ENCODE measurements at regions not wholly inside any gene's neighbourhood (a gene's known extent, or its start where the extent isn't known, plus 50 kb on each side); places are given as distances from the start of the nearest gene placed in this dataset.

DNA sequence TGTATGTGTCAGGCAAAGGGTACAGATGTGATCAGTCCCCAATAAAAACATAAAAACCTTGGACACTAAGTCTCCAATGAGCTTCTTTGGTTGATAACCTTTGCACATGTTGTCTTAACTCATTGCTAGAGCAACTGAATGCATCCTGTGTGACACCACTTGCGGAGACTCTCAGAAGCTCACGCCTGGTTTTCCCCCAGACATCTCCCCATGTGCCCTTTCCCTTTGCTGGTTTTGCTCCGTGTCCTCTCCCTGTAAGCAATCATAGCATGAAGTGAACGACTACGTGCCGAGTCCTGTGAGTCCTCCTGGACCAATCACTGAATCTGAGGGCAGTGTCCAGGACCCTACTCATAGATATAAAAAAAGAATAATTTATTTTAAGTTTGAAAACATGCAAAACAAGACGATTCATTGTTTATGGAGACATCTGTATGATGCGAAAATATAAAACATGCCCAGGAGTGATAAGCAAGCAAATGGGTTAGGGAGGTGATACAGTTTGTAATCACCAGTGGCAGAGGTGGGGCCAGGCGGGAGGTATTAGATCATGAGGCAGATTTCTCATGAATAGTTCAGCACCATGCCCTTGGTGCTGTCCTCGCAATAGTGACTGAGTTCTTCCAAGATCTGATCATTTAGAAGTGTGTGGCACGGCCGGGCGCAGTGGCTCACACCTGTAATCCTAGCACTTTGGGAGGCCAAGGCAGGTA, 115.5 kb downstream of the MED10 start:
- H3K4me1 Mint-ChIP-seq: no peaks in the 10 kb centered on the region
- peaks cover 27% of the 10 kb centered on the region for H3K27me3 Mint-ChIP-seq (ENCODE audit: low read depth)
- H3K27ac Mint-ChIP-seq: no peak overlapping the region
- TF ChIP-seq, protein P1, sequence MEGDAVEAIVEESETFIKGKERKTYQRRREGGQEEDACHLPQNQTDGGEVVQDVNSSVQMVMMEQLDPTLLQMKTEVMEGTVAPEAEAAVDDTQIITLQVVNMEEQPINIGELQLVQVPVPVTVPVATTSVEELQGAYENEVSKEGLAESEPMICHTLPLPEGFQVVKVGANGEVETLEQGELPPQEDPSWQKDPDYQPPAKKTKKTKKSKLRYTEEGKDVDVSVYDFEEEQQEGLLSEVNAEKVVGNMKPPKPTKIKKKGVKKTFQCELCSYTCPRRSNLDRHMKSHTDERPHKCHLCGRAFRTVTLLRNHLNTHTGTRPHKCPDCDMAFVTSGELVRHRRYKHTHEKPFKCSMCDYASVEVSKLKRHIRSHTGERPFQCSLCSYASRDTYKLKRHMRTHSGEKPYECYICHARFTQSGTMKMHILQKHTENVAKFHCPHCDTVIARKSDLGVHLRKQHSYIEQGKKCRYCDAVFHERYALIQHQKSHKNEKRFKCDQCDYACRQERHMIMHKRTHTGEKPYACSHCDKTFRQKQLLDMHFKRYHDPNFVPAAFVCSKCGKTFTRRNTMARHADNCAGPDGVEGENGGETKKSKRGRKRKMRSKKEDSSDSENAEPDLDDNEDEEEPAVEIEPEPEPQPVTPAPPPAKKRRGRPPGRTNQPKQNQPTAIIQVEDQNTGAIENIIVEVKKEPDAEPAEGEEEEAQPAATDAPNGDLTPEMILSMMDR (IDR thresholded peaks at IDR 0.05; ENCODE audit: unreplicated experiment): no peak
- peaks cover 11% of the 10 kb centered on the region for H3K9me3 Mint-ChIP-seq
- no peaks in the 10 kb centered on the region for H3K36me3 Mint-ChIP-seq
- no peak overlapping the region for H3K4me3 Mint-ChIP-seq
- no peak for DNase-seq (ENCODE audit: low spot score in 2 of 2, unreplicated experiment in 2 of 2)

DNA sequence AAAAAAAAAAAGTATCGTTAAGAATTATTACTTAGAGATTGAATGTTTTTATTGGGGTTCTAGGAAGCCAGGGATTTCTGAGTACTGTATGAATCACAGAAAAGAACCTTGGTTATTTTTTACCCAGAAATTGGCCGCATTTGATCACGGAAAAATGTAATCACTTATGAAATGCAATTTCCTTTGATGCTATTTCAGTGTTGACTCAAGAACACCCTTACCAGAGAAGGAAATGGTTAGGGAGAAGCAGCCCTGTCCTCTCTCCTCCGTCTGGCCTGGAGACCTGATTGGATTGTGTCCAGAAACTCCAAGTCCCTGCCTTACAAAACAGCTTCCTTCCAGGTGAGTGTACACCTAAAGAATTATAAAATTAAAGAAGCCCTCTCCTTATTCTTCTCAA, 116.7 kb downstream of the MED10 start:
- Mint-ChIP-seq H3K27me3 (ENCODE audit: low read depth) (peaks cover 27% of the 10 kb centered on the region), H3K36me3 (no peaks in the 10 kb centered on the region), H3K4me1 (no peaks in the 10 kb centered on the region), H3K9me3 (peaks cover 20% of the 10 kb centered on the region), H3K4me3 (no peak overlapping the region), H3K27ac (no peak overlapping the region)
- TF ChIP-seq, protein P1 (IDR thresholded peaks at IDR 0.05; ENCODE audit: unreplicated experiment): no peak
- DNase-seq (ENCODE audit: low spot score in 2 of 2, unreplicated experiment in 2 of 2): no peak

DNA sequence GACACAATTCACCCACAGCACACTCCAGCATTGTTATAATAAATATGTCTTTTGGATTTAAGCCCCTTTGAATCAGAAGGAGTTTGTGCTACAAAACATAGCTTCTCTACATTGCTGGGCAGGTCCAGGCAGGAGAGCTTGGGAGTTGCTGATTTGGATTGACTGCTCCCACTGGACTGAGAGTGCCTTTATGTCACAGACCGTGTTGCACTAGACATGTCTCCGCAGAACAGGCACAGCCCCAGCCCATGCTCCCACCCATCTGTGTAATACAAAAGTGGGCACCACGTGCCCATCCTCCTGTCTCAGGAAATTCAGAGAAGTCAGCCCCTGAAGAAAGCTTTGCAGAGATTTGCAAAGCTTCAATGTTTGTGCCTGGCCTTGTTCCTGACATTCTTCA, 117.1 kb downstream of the MED10 start:
- Mint-ChIP-seq H3K36me3 (no peaks in the 10 kb centered on the region), H3K9me3 (peaks cover 20% of the 10 kb centered on the region), H3K27me3 (ENCODE audit: low read depth) (peaks cover 25% of the 10 kb centered on the region), H3K4me1 (no peaks in the 10 kb centered on the region), H3K4me3 (no peak overlapping the region), H3K27ac (no peak overlapping the region)
- TF ChIP-seq, protein P1 (IDR thresholded peaks at IDR 0.05; ENCODE audit: unreplicated experiment): no peak
- DNase-seq (ENCODE audit: low spot score in 2 of 2, unreplicated experiment in 2 of 2): no peak

DNA sequence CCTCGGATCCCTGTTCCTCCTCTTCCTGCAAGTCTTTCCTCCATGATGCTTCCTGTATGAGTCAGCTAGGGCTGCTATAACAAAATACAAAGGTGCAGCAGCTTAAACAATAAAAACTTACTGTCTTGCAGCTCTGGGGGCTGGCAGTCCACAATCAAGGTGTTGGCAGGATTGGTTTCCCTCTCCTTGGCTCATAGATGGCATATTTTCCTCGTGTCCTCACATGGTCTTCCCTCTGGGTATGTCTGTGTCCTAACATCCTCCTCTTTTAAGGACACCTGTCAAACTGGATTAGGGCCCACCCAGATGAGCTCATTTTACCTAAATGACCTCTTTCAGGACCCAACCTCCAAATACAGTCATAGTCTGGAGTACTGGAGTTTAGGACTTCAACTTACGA, 117.5 kb downstream of the MED10 start:
- Mint-ChIP-seq H3K9me3 (peaks cover 20% of the 10 kb centered on the region), H3K4me1 (no peaks in the 10 kb centered on the region), H3K4me3 (no peak overlapping the region), H3K36me3 (no peaks in the 10 kb centered on the region), H3K27me3 (ENCODE audit: low read depth) (peaks cover 25% of the 10 kb centered on the region), H3K27ac (no peak overlapping the region)
- DNase-seq (ENCODE audit: low spot score in 2 of 2, unreplicated experiment in 2 of 2): no peak
- TF ChIP-seq, protein P1 (IDR thresholded peaks at IDR 0.05; ENCODE audit: unreplicated experiment): no peak

DNA sequence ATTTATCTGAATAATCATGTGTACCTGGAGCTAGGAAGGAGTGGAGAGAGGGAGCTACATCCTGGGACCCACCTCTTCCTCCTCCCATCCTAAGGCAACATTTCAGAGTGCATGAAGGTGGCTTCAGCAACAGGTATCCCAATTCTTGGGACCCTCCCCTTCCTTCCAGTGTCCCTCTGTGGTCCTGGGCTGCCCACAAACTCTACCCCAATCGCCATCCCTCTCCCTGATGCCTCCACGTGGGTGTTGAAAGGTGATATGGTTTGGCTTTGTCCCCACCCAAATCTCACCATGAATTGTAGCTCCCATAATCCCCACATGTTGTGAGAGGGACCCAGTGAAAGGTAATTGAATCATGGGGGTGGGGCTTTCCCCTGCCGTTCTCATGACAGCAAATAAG, 121.4 kb downstream of the MED10 start:
- Mint-ChIP-seq H3K36me3 (no peaks in the 10 kb centered on the region), H3K27ac (no peak overlapping the region), H3K4me1 (no peaks in the 10 kb centered on the region), H3K4me3 (no peak overlapping the region), H3K27me3 (ENCODE audit: low read depth) (peaks cover 24% of the 10 kb centered on the region), H3K9me3 (peaks cover 20% of the 10 kb centered on the region)
- DNase-seq (ENCODE audit: low spot score in 2 of 2, unreplicated experiment in 2 of 2): no peak
- TF ChIP-seq, protein P1 (IDR thresholded peaks at IDR 0.05; ENCODE audit: unreplicated experiment): no peak

Measured in mesothelial cell of epicardium (in vitro differentiated cells).